ENCODE measurements at regions not wholly inside any gene's neighbourhood (a gene's known extent, or its start where the extent isn't known, plus 50 kb on each side); places are given as distances from the start of the nearest gene placed in this dataset.
A peak's percentile ranks its signal among the peaks of the same experiment; 100 is the strongest.

GRCh38 chr1:55578646-55579045, 363.5 kb upstream of the USP24 start:
- TF ChIP-seq HOXA7 (CRISPR knock-in tag; IDR thresholded peaks at IDR 0.05) (no peak), POLR2A (IDR thresholded peaks at IDR 0.05; ENCODE audit: low read length) (no peak), ZFP36 (IDR thresholded peaks at IDR 0.05; ENCODE audit: borderline replicate concordance, partially characterized antibody) (no peak), CBX8 (IDR thresholded peaks at IDR 0.05) (no peak), RCOR1 (IDR thresholded peaks at IDR 0.05; ENCODE audit: low read depth, low read length) (no peak), RAD21 (conservative IDR thresholded peaks at IDR 0.05 in 1 of 2, IDR thresholded peaks at IDR 0.05 in 1 of 2) (no peak), HOXB5 (CRISPR knock-in tag; IDR thresholded peaks at IDR 0.05) (no peak), BHLHE40 (IDR thresholded peaks at IDR 0.05; ENCODE audit: low read depth, low read length) (no peak), KDM1A (IDR thresholded peaks at IDR 0.05; ENCODE audit: low read depth) (no peak), NFE2L2 (conservative IDR thresholded peaks at IDR 0.05; ENCODE audit: low read length) (no peak), ZSCAN20 (CRISPR knock-in tag; IDR thresholded peaks at IDR 0.05) (no peak), REST (IDR thresholded peaks at IDR 0.05) (no peak)
- TF ChIP-seq, protein P1, sequence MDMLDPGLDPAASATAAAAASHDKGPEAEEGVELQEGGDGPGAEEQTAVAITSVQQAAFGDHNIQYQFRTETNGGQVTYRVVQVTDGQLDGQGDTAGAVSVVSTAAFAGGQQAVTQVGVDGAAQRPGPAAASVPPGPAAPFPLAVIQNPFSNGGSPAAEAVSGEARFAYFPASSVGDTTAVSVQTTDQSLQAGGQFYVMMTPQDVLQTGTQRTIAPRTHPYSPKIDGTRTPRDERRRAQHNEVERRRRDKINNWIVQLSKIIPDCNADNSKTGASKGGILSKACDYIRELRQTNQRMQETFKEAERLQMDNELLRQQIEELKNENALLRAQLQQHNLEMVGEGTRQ (IDR thresholded peaks at IDR 0.05): no peak
- Histone ChIP-seq H3K4me2 (no peak overlapping the region), H3K27ac (peak overlapping the region; percentile 57 to 72; a peak in 3 of 6 replicates), H3K9me3 (no peaks in the 10 kb centered on the region), H3K4me1 (peaks cover 21% of the 10 kb centered on the region; the same call in 2 of the 3 replicates), H3K4me3 (no peak overlapping the region)
- ChIA-PET CTCF (no interaction called here), POLR2A (no interaction called here)
- no peak for ATAC-seq
- no peak for FAIRE-seq
- no peak for DNase-seq (ENCODE audit: low read depth in 1 of 2, low spot score in 1 of 2)
- WGBS (ENCODE audit: missing lambda C conversion rate): 89% methylated on average over 1 of the region's 1 CpG

DNA sequence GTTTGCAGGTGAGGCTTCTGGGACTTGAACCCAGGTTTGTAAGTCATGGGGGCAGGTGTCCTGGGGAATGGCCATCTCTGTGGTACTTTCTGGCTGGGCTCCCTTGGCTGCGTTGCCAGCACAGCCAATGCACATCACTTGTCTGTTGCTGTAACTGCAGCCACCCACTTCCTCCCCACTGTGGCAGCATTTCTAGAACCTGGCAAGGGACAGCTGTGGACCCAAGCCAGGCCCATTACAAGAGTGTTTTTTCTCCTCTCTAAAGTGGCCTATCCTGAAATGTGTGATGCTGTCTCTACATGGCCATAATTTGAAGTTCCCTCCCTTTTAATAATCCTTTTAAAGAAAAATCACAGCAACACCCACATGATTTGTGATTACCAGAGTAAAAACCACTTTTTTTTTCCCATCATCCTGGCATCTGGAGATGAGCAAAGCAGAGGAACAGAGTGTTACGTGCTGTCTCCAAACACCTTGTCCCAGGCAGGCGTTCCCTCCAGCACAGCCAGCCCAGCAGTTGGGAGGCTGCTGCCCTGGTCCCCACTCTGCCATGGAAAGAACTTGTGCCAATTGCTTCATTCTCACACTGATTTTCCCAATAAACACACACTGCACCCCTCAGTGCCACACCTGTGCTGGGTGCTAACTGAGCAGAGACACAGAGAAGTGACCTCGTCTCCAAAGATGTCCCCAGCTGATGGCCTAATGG, 360.6 kb upstream of the USP24 start:
- 98% methylated on average over 3 of the region's 4 CpGs for WGBS (ENCODE audit: missing lambda C conversion rate)
- CTCF ChIA-PET: no interaction called here
- Histone ChIP-seq H3K4me1 (peaks cover 23% of the 10 kb centered on the region), H3K27ac (peak overlapping the region in 1 of 2 experiments; percentile 63; a peak in 3 of 6 replicates), H3K4me2 (no peak overlapping the region), H3K9me3 (no peaks in the 10 kb centered on the region), H3K4me3 (no peak overlapping the region)
- no peak for FAIRE-seq
- no peak for DNase-seq (ENCODE audit: low read depth in 1 of 2, low spot score in 1 of 2)
- POLR2A ChIA-PET: no interaction called here
- ATAC-seq: no peak
- TF ChIP-seq MAFK (IDR thresholded peaks at IDR 0.05; ENCODE audit: partially characterized antibody): no peak
- TF ChIP-seq, protein P2, sequence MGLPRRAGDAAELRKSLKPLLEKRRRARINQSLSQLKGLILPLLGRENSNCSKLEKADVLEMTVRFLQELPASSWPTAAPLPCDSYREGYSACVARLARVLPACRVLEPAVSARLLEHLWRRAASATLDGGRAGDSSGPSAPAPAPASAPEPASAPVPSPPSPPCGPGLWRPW (IDR thresholded peaks at IDR 0.05): no peak
- TF ChIP-seq RARB (CRISPR knock-in tag; IDR thresholded peaks at IDR 0.05): no peak
- no peak for TF ChIP-seq POLR2AphosphoS2 (conservative IDR thresholded peaks at IDR 0.05; ENCODE audit: low read length)
- TF ChIP-seq RFX5 (IDR thresholded peaks at IDR 0.05): no peak
- TF ChIP-seq E2F6 (IDR thresholded peaks at IDR 0.05; ENCODE audit: borderline replicate concordance, low read depth): no peak
- TF ChIP-seq CHD4 (IDR thresholded peaks at IDR 0.05; ENCODE audit: borderline replicate concordance): no peak
- no peak for TF ChIP-seq RCOR1 (IDR thresholded peaks at IDR 0.05; ENCODE audit: low read depth, low read length)
- no peak for TF ChIP-seq REST (IDR thresholded peaks at IDR 0.05)
- TF ChIP-seq, protein P3, sequence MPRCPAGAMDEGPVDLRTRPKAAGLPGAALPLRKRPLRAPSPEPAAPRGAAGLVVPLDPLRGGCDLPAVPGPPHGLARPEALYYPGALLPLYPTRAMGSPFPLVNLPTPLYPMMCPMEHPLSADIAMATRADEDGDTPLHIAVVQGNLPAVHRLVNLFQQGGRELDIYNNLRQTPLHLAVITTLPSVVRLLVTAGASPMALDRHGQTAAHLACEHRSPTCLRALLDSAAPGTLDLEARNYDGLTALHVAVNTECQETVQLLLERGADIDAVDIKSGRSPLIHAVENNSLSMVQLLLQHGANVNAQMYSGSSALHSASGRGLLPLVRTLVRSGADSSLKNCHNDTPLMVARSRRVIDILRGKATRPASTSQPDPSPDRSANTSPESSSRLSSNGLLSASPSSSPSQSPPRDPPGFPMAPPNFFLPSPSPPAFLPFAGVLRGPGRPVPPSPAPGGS (IDR thresholded peaks at IDR 0.05): no peak
- TF ChIP-seq EP300 (IDR thresholded peaks at IDR 0.05): no peak
- TF ChIP-seq NPAS2 (CRISPR knock-in tag; IDR thresholded peaks at IDR 0.05; ENCODE audit: borderline replicate concordance): no peak
- TF ChIP-seq FOSL2 (IDR thresholded peaks at IDR 0.05): no peak
- no peak for TF ChIP-seq FOSL2 (CRISPR knock-in tag; IDR thresholded peaks at IDR 0.05)
- TF ChIP-seq EHMT2 (IDR thresholded peaks at IDR 0.05; ENCODE audit: low read depth): no peak
- TF ChIP-seq JUNB (IDR thresholded peaks at IDR 0.05): no peak
- no peak for TF ChIP-seq MYC (IDR thresholded peaks at IDR 0.05; ENCODE audit: borderline replicate concordance, low read length)
